ENCODE measurements at regions not wholly inside any gene's neighbourhood (a gene's known extent, or its start where the extent isn't known, plus 50 kb on each side); places are given as distances from the start of the nearest gene placed in this dataset.

GRCh38 chr7:68718097-68718551 lies 880.2 kb upstream of the AUTS2 start:
- no peaks in the 10 kb centered on the region for H3K9me2 ChIP-seq (ENCODE audit: insufficient read depth)
- no peaks in the 10 kb centered on the region for H3K4me1 Mint-ChIP-seq
- no peaks in the 10 kb centered on the region for H3K79me2 ChIP-seq (replicated peaks; ENCODE audit: insufficient read depth)
- no peak overlapping the region for H2AFZ ChIP-seq
- H3K27me3 ChIP-seq (ENCODE audit: insufficient read depth): no peaks in the 10 kb centered on the region
- no peaks in the 10 kb centered on the region for H4K20me1 ChIP-seq (replicated peaks; ENCODE audit: insufficient read depth)
- peaks cover 99% of the 10 kb centered on the region for H3K9me3 Mint-ChIP-seq
- no peak overlapping the region for H3K4me3 ChIP-seq
- no peak overlapping the region for H3K4me2 ChIP-seq
- no peaks in the 10 kb centered on the region for H3K4me1 ChIP-seq (ENCODE audit: insufficient read depth)
- ATAC-seq: no peak
- no peaks in the 10 kb centered on the region for H3K36me3 ChIP-seq (ENCODE audit: insufficient read depth)
- H3K27me3 Mint-ChIP-seq (ENCODE audit: insufficient read depth, low read depth, poor library complexity): no peaks in the 10 kb centered on the region
- no peak overlapping the region for H3K27ac Mint-ChIP-seq
- DNase-seq (ENCODE audit: low spot score): no peak
- H3K4me3 Mint-ChIP-seq: no peak overlapping the region
- TF ChIP-seq STAT1 (IDR thresholded peaks at IDR 0.05; ENCODE audit: unreplicated experiment): no peak
- no peak for TF ChIP-seq NANOG (IDR thresholded peaks at IDR 0.05; ENCODE audit: borderline replicate concordance)
- no peak for TF ChIP-seq EZH2phosphoT487 (IDR thresholded peaks at IDR 0.05; ENCODE audit: unreplicated experiment)
- no peak for TF ChIP-seq REST (IDR thresholded peaks at IDR 0.05; ENCODE audit: unreplicated experiment)
- no peak for TF ChIP-seq JUNB (IDR thresholded peaks at IDR 0.05; ENCODE audit: unreplicated experiment)
- no peak for TF ChIP-seq CTCF (conservative IDR thresholded peaks at IDR 0.05; ENCODE audit: low read depth in 2 of 2)
- TF ChIP-seq ZNF462 (CRISPR knock-in tag; IDR thresholded peaks at IDR 0.05): no peak
- no peak for TF ChIP-seq EZH2 (IDR thresholded peaks at IDR 0.05; ENCODE audit: low read depth, unreplicated experiment)
- no peak for TF ChIP-seq POLR2AphosphoS5 (IDR thresholded peaks at IDR 0.05; ENCODE audit: low read depth)
- TF ChIP-seq ZNF114 (CRISPR knock-in tag; IDR thresholded peaks at IDR 0.05): no peak
- no peak for TF ChIP-seq ZNF331 (CRISPR knock-in tag; IDR thresholded peaks at IDR 0.05; ENCODE audit: low read depth)
- no peak for TF ChIP-seq ETS1 (IDR thresholded peaks at IDR 0.05)
- no peak for TF ChIP-seq CREB1 (CRISPR knock-in tag; IDR thresholded peaks at IDR 0.05; ENCODE audit: low read depth)
- no peak overlapping the region for H3K27ac ChIP-seq (ENCODE audit: low read depth)
- no peaks in the 10 kb centered on the region for H3F3A ChIP-seq (replicated peaks; ENCODE audit: low read depth)
- peaks cover 53% of the 10 kb centered on the region for H3K36me3 Mint-ChIP-seq (ENCODE audit: low read depth)
